ENCODE measurements at regions not wholly inside any gene's neighbourhood (a gene's known extent, or its start where the extent isn't known, plus 50 kb on each side); places are given as distances from the start of the nearest gene placed in this dataset.

DNA sequence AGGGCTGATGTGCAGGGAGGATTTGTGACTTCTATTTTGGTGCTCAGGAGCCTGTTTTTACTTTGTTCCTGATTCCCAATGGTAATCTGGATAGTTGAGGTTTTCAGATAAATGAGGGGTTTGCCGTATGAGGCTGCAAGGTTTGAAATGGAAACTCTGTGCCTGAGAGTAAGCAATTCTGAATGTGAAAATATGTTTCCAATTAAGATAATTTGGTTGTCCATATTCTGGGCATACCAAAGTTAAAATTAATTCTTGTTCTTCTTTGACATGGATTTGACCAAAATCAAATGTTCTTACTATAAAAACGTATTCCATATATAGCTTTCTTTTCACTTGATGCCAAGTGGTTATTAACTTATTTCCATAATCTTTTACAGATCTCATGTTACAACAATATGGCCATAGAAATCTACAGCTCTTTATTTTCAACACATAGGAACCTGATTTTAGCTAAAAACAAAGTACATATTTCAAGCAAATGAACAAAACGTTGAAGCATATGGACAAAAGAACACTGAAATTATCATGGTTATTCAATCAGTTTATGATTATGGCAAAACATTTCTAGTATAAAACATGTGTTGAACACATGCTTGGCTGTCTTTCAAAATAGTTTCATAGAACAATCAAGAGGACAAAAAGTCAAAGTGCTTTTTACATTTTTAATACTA, 63.4 kb upstream of the ARHGAP28 start:
- ATAC-seq (ENCODE audit: low read depth) (no peak), DNase-seq (no peak)
- Histone ChIP-seq H2AFZ (ENCODE audit: insufficient read depth, low read depth, low read length, poor library complexity, severe bottlenecking) (no peak overlapping the region), H4K20me1 (ENCODE audit: control insufficient read depth, insufficient read depth, low read length, poor library complexity, severe bottlenecking) (no peaks in the 10 kb centered on the region), H3K9ac (ENCODE audit: low read length) (no peak overlapping the region), H3K27me3 (replicated peaks in 1 of 4; ENCODE audit: control extremely low read depth in 1 of 4, control insufficient read depth in 3 of 4, insufficient read depth in 4 of 4, low read length in 3 of 4) (no peaks in the 10 kb centered on the region), H3K36me3 (replicated peaks in 1 of 2; ENCODE audit: control extremely low read depth in 1 of 2, control insufficient read depth in 1 of 2, extremely low read depth in 1 of 2, insufficient read depth in 2 of 2, low read length in 1 of 2) (no peaks in the 10 kb centered on the region), H3K27ac (ENCODE audit: low read length in 2 of 2) (no peak overlapping the region), H3K4me1 (ENCODE audit: control insufficient read depth in 2 of 2, insufficient read depth in 2 of 2, low read length in 2 of 2) (no peaks in the 10 kb centered on the region), H3K9me3 (ENCODE audit: control extremely low read depth in 1 of 3, control insufficient read depth in 2 of 3, insufficient read depth in 1 of 3, low read length in 2 of 3) (peaks cover 0 to 3% (median 0%) of the 10 kb centered on the region in 3 donors), H3K79me2 (ENCODE audit: control insufficient read depth, insufficient read depth, low read length) (no peaks in the 10 kb centered on the region), H3K4me3 (ENCODE audit: control extremely low read depth in 1 of 5, extremely low read depth in 1 of 5, insufficient read depth in 1 of 5, low read depth in 2 of 5, low read length in 4 of 5) (no peak overlapping the region), H3K4me2 (replicated peaks; ENCODE audit: low read depth, low read length, poor library complexity, severe bottlenecking) (no peak overlapping the region)
- H3K9me3 Mint-ChIP-seq (ENCODE audit: insufficient read depth) = no peaks in the 10 kb centered on the region
- WGBS (ENCODE audit: insufficient coverage) = 80% methylated on average over 1 of the region's 3 CpGs
- TF ChIP-seq, protein P1, sequence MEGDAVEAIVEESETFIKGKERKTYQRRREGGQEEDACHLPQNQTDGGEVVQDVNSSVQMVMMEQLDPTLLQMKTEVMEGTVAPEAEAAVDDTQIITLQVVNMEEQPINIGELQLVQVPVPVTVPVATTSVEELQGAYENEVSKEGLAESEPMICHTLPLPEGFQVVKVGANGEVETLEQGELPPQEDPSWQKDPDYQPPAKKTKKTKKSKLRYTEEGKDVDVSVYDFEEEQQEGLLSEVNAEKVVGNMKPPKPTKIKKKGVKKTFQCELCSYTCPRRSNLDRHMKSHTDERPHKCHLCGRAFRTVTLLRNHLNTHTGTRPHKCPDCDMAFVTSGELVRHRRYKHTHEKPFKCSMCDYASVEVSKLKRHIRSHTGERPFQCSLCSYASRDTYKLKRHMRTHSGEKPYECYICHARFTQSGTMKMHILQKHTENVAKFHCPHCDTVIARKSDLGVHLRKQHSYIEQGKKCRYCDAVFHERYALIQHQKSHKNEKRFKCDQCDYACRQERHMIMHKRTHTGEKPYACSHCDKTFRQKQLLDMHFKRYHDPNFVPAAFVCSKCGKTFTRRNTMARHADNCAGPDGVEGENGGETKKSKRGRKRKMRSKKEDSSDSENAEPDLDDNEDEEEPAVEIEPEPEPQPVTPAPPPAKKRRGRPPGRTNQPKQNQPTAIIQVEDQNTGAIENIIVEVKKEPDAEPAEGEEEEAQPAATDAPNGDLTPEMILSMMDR (IDR thresholded peaks at IDR 0.05) = no peak
- TF ChIP-seq EZH2 (IDR thresholded peaks at IDR 0.05; ENCODE audit: borderline replicate concordance, insufficient read depth, low read depth, low read length, poor library complexity, severe bottlenecking) = no peak
- CTCF ChIA-PET = no interaction called here
- no peaks in the 10 kb centered on the region for H3K4me1 Mint-ChIP-seq
- H3K27ac Mint-ChIP-seq = no peak overlapping the region
- POLR2A ChIA-PET = no interaction called here
- H3K27me3 Mint-ChIP-seq = no peaks in the 10 kb centered on the region
- intact Hi-C loops (cut with micrococcal nuclease) = no loop called here
- H3K4me3 Mint-ChIP-seq = no peak overlapping the region

GRCh38 chr18:6668836-6669235, 60.7 kb upstream of the ARHGAP28 start:
- no peaks in the 10 kb centered on the region for H3K79me2 ChIP-seq (ENCODE audit: control insufficient read depth, insufficient read depth, low read length)
- H3K4me2 ChIP-seq (replicated peaks; ENCODE audit: low read depth, low read length, poor library complexity, severe bottlenecking) = no peak overlapping the region
- WGBS (ENCODE audit: insufficient coverage) = no CpG with 5 or more reads among the region's 1 CpG
- H3K27ac ChIP-seq (ENCODE audit: low read length in 2 of 2) = no peak overlapping the region
- no peaks in the 10 kb centered on the region for H3K27me3 ChIP-seq (replicated peaks in 1 of 4; ENCODE audit: control extremely low read depth in 1 of 4, control insufficient read depth in 3 of 4, insufficient read depth in 4 of 4, low read length in 3 of 4)
- no peak for DNase-seq
- Mint-ChIP-seq H3K4me3 (no peak overlapping the region), H3K27ac (no peak overlapping the region), H3K27me3 (no peaks in the 10 kb centered on the region), H3K4me1 (no peaks in the 10 kb centered on the region), H3K9me3 (ENCODE audit: insufficient read depth) (no peaks in the 10 kb centered on the region)
- intact Hi-C loops (cut with micrococcal nuclease) = no loop called here
- H4K20me1 ChIP-seq (ENCODE audit: control insufficient read depth, insufficient read depth, low read length, poor library complexity, severe bottlenecking) = no peaks in the 10 kb centered on the region
- no peak overlapping the region for H3K9ac ChIP-seq (ENCODE audit: low read length)
- no peaks in the 10 kb centered on the region for H3K36me3 ChIP-seq (replicated peaks in 1 of 2; ENCODE audit: control extremely low read depth in 1 of 2, control insufficient read depth in 1 of 2, extremely low read depth in 1 of 2, insufficient read depth in 2 of 2, low read length in 1 of 2)
- no peaks in the 10 kb centered on the region for H3K4me1 ChIP-seq (ENCODE audit: control insufficient read depth in 2 of 2, insufficient read depth in 2 of 2, low read length in 2 of 2)
- TF ChIP-seq EZH2 (IDR thresholded peaks at IDR 0.05; ENCODE audit: borderline replicate concordance, insufficient read depth, low read depth, low read length, poor library complexity, severe bottlenecking) = no peak
- TF ChIP-seq, protein P1 (IDR thresholded peaks at IDR 0.05) = no peak
- ChIA-PET POLR2A (no interaction called here), CTCF (no interaction called here)
- peaks cover 0 to 3% (median 2%) of the 10 kb centered on the region in 3 donors for H3K9me3 ChIP-seq (ENCODE audit: control extremely low read depth in 1 of 3, control insufficient read depth in 2 of 3, insufficient read depth in 1 of 3, low read length in 2 of 3)
- ATAC-seq (ENCODE audit: low read depth) = no peak
- H2AFZ ChIP-seq (ENCODE audit: insufficient read depth, low read depth, low read length, poor library complexity, severe bottlenecking) = no peak overlapping the region
- no peak overlapping the region for H3K4me3 ChIP-seq (ENCODE audit: control extremely low read depth in 1 of 5, extremely low read depth in 1 of 5, insufficient read depth in 1 of 5, low read depth in 2 of 5, low read length in 4 of 5)
